K562 (cell line): ENCODE measurements at regions not wholly inside any gene's neighbourhood (a gene's known extent, or its start where the extent isn't known, plus 50 kb on each side); places are given as distances from the start of the nearest gene placed in this dataset.

Experiments used
- ATAC-seq: fragments of 200-7000 bp; cut with Tn5 transposase; 3 replicates; pipeline ENCODE4 v1.9.1; 2020; ENCODE audit warnings: moderate library complexity
- BruUV-seq: library from RNA; stranded (reverse); fragments of 400-500 nt; replicated peaks from 2 replicates; lab custom pipeline; 2021; lab: Mats Ljungman, UMichigan
- CTCF ChIA-PET: fragments of 300-600 bp; formaldehyde crosslinking; extraction: SDS; loops from one replicate; lab custom pipeline; 2021; ENCODE audit warnings: low intra/inter-chr PET ratio; lab: Yijun Ruan, JAX
- POLR2A ChIA-PET: fragments of 300-600, 350-650 bp; sonication (Branson Sonifier 250); formaldehyde crosslinking; extraction: SDS; loops from one replicate; lab custom pipeline; 2021; ENCODE audit warnings: antibody characterized with exemption, inconsistent platforms; lab: Yijun Ruan, JAX
- DNase-seq, 4 experiments: peaks; one replicate each; pipeline versions ENCODE4 v3.0.0 to v3.0.0-alpha.2; 2011 to 2018; ENCODE audit warnings: low spot score in 3 of 4, mixed read lengths in 3 of 4; ENCODE audit errors: extremely low read depth in 1 of 4
- FAIRE-seq: peaks from 2 replicates; lab custom pipeline; 2011; peaks lifted over from hg19 to GRCh38; lab: Jason Lieb, UNC
- H2AFZ ChIP-seq: 2 replicates; pipeline ENCODE4 v1.6.0; 2011; ENCODE audit warnings: low read depth, low read length, control low read depth, inconsistent platforms
- H3K27ac ChIP-seq: fragments of 200-600 bp; 3 replicates; pipeline ENCODE4 v1.8.0; 2011; ENCODE audit warnings: low read depth, mild to moderate bottlenecking, control low read depth, inconsistent platforms, low read length, moderate library complexity, mixed read lengths; ENCODE audit errors: extremely low read depth
- H3K27me3 ChIP-seq, 2 experiments: fragments of 300-600 bp in 1 of 2; 2 replicates in 1 of 2; 3 replicates in 1 of 2; pipeline versions ENCODE4 v1.6.0 to v1.8.0; 2011; ENCODE audit warnings: inconsistent platforms in 2 of 2, low read length in 2 of 2, mild to moderate bottlenecking in 1 of 2, mixed read lengths in 1 of 2, moderate library complexity in 1 of 2; ENCODE audit not compliant: control insufficient read depth in 2 of 2, insufficient read depth in 2 of 2
- H3K36me3 ChIP-seq: fragments of 300-600 bp; 3 replicates; pipeline ENCODE4 v1.8.0; 2011; ENCODE audit warnings: mild to moderate bottlenecking, low read length, inconsistent platforms; ENCODE audit not compliant: control insufficient read depth, insufficient read depth
- H3K4me1 ChIP-seq, 2 experiments: fragments of 200-600 bp in 1 of 2; replicated peaks in 1 of 2; 2 replicates in 1 of 2; 3 replicates in 1 of 2; pipeline versions ENCODE4 v1.5.1 to v1.8.0; 2011; ENCODE audit warnings: inconsistent platforms in 2 of 2, low read length in 2 of 2, mild to moderate bottlenecking in 1 of 2, mixed read lengths in 1 of 2, moderate library complexity in 1 of 2; ENCODE audit not compliant: control insufficient read depth in 2 of 2, insufficient read depth in 2 of 2
- H3K4me2 ChIP-seq: 2 replicates; pipeline ENCODE4 v1.6.1; 2011; ENCODE audit warnings: low read length, control low read depth, inconsistent platforms, mixed read lengths; ENCODE audit not compliant: insufficient read depth
- H3K4me3 ChIP-seq: fragments of 200-600 bp; sonication (generic), shearing (Covaris generic); 2 replicates; pipeline ENCODE4 v1.5.1; 2016; ENCODE audit warnings: control low read depth, inconsistent platforms
- H3K79me2 ChIP-seq: fragments of 200-600 bp; 3 replicates; pipeline ENCODE4 v1.8.0; 2011; ENCODE audit warnings: low read length, inconsistent platforms; ENCODE audit not compliant: control insufficient read depth, insufficient read depth
- H3K9ac ChIP-seq, 2 experiments: 2 replicates each; pipeline versions ENCODE4 v1.6.0 to v1.6.1; 2011; ENCODE audit warnings: low read depth in 2 of 2, low read length in 2 of 2, control low read depth in 1 of 2, inconsistent platforms in 1 of 2, mild to moderate bottlenecking in 1 of 2, mixed read lengths in 1 of 2; ENCODE audit not compliant: insufficient read depth in 1 of 2
- H3K9me1 ChIP-seq: one replicate; pipeline ENCODE4 v1.6.0; 2011; ENCODE audit warnings: inconsistent platforms, mild to moderate bottlenecking, low read length, moderate library complexity; ENCODE audit not compliant: control insufficient read depth, insufficient read depth
- H3K9me3 ChIP-seq: replicated peaks from 2 replicates; pipeline ENCODE4 v1.5.1; 2011; ENCODE audit warnings: low read depth, low read length, inconsistent platforms; ENCODE audit not compliant: control insufficient read depth, insufficient read depth
- H4K20me1 ChIP-seq: replicated peaks from 2 replicates; pipeline ENCODE4 v1.6.1; 2011; ENCODE audit warnings: low read length, inconsistent platforms, mixed read lengths; ENCODE audit not compliant: control insufficient read depth, insufficient read depth
- CCAR2 ChIP-seq: fragments of 200-400 bp; formaldehyde crosslinking; IDR thresholded peaks from 2 replicates; pipeline ENCODE4 v1.6.1; 2017; ENCODE audit warnings: mild to moderate bottlenecking, low read depth, low read length
- CTBP1 ChIP-seq: fragments of 450-650 bp; IDR thresholded peaks from 2 replicates; pipeline ENCODE4 v1.6.1; 2016; ENCODE audit warnings: borderline replicate concordance
- HDAC6 ChIP-seq: IDR thresholded peaks from 2 replicates; pipeline ENCODE4 v1.6.1; 2012; ENCODE audit warnings: low read depth, mild to moderate bottlenecking, control low read depth, inconsistent platforms, low read length, moderate library complexity
- HNRNPK ChIP-seq: fragments of 200-400 bp; formaldehyde crosslinking; IDR thresholded peaks from one replicate; pipeline ENCODE4 v1.6.1; 2018; ENCODE audit warnings: mild to moderate bottlenecking, low read depth, low read length; ENCODE audit not compliant: poor library complexity, severe bottlenecking
- MBD2 ChIP-seq: sonication (generic); IDR thresholded peaks from 2 replicates; pipeline ENCODE4 v1.6.1; 2016; ENCODE audit warnings: low read depth, borderline replicate concordance
- MED1 ChIP-seq: sonication (generic); formaldehyde crosslinking; IDR thresholded peaks from 2 replicates; pipeline ENCODE4 v1.8.1; 2023; ENCODE audit warnings: missing genetic modification reagents, borderline replicate concordance
- RBM39 ChIP-seq: fragments of 200-400 bp; formaldehyde crosslinking; optimal IDR thresholded peaks from 2 replicates; pipeline ENCODE3; 2018; ENCODE audit warnings: low read depth, low read length
- ZBTB2 ChIP-seq: fragments of 450-650 bp; IDR thresholded peaks from 2 replicates; pipeline ENCODE4 v1.6.1; 2016; ENCODE audit warnings: antibody characterized with exemption
- ZBTB5 ChIP-seq: fragments of 450-650 bp; IDR thresholded peaks from 2 replicates; pipeline ENCODE4 v1.6.1; 2017; ENCODE audit warnings: antibody characterized with exemption
- ZNF23 ChIP-seq: fragments of 250-450 bp; sonication (Bioruptor Pico); IDR thresholded peaks from 2 replicates; pipeline ENCODE4 v1.4.0; 2020; ENCODE audit warnings: mild to moderate bottlenecking
- ZNF318 ChIP-seq, 2 experiments: fragments of 450-650 bp; IDR thresholded peaks; 2 replicates each; pipeline ENCODE4 v1.6.1; 2016; ENCODE audit warnings: mild to moderate bottlenecking in 2 of 2, borderline replicate concordance in 1 of 2, low read depth in 1 of 2, moderate library complexity in 1 of 2
- ZNF695 ChIP-seq: fragments of 450-650 bp; formaldehyde crosslinking; IDR thresholded peaks from 2 replicates; pipeline ENCODE4 v1.4.0; 2020; ENCODE audit warnings: mild to moderate bottlenecking, moderate library complexity
- ZNF778 ChIP-seq: fragments of 450-650 bp; formaldehyde crosslinking; IDR thresholded peaks from 2 replicates; pipeline ENCODE4 v1.4.0; 2020; ENCODE audit warnings: mild to moderate bottlenecking, moderate library complexity
- whole genome bisulfite sequencing: fragments of 100-300 bp; shearing (Covaris generic); methylation state at CpG from one replicate; pipeline ENCODE4 v1.1.6; 2016; ENCODE audit warnings: low coverage, mixed read lengths; ENCODE audit not compliant: insufficient coverage; ENCODE audit errors: missing lambda C conversion rate; 5-methylcytosine and 5-hydroxymethylcytosine counted together
- in situ Hi-C: fragments of 300-500 bp; cut with MboI; formaldehyde crosslinking; loops from 4 replicates; pipeline ENCODE4 v1.15.0; 2018; ENCODE audit warnings: inconsistent platforms, mixed read lengths
- intact Hi-C: fragments of 100-400 bp; cut with micrococcal nuclease; formaldehyde crosslinking; loops from 2 replicates; pipeline ENCODE4 v1.14.2; 2022

GRCh38 chr13:24110011-24110410 is 50.5 kb upstream of the SPATA13 start:
- ATAC-seq (no peak), DNase-seq (no peak), FAIRE-seq (no peak)
- H2AFZ ChIP-seq = no peak overlapping the region
- no peaks in the 10 kb centered on the region for H3K9me3 ChIP-seq
- peaks cover 0 to 6% of the 10 kb centered on the region in 2 experiments; a peak in 2 of 5 replicates for H3K27me3 ChIP-seq
- WGBS = 0% methylated on average over 3 of the region's 4 CpGs
- no peaks in the 10 kb centered on the region for H3K36me3 ChIP-seq
- no peak overlapping the region for H3K9ac ChIP-seq
- POLR2A ChIA-PET = no interaction called here
- H3K4me1 ChIP-seq = no peaks in the 10 kb centered on the region
- no peak overlapping the region for H3K27ac ChIP-seq
- in situ Hi-C loops = no loop called here
- intact Hi-C loops = no loop called here
- H4K20me1 ChIP-seq = no peaks in the 10 kb centered on the region
- BruUV-seq = no TSS peak
- no peak overlapping the region for H3K4me3 ChIP-seq
- CTCF ChIA-PET = no interaction called here
- H3K79me2 ChIP-seq = no peaks in the 10 kb centered on the region
- no peaks in the 10 kb centered on the region for H3K9me1 ChIP-seq
- H3K4me2 ChIP-seq = no peak overlapping the region
- TF ChIP-seq ZBTB2 = no peak
- no peak for TF ChIP-seq ZNF778 (CRISPR knock-in tag)
- no peak for TF ChIP-seq HDAC6
- no peak for TF ChIP-seq RBM39
- TF ChIP-seq ZNF23 (CRISPR knock-in tag) = no peak
- TF ChIP-seq ZBTB5 = no peak
- TF ChIP-seq ZNF318 (IDR thresholded peaks at IDR 0.05; ENCODE audit: borderline replicate concordance in 1 of 2, low read depth in 1 of 2) = no peak
- no peak for TF ChIP-seq ZNF695
- no peak for TF ChIP-seq CCAR2
- TF ChIP-seq MED1 (CRISPR knock-in tag) = no peak
- no peak for TF ChIP-seq MBD2
- TF ChIP-seq CTBP1 = no peak
- no peak for TF ChIP-seq HNRNPK
